HCT116 (cell line): ENCODE measurements at regions not wholly inside any gene's neighbourhood (a gene's known extent, or its start where the extent isn't known, plus 50 kb on each side); places are given as distances from the start of the nearest gene placed in this dataset.

Source experiments
- ATAC-seq: fragments of 200-7000 bp; cut with Tn5 transposase; 2 replicates; pipeline ENCODE4 v1.9.1; 2020; ENCODE audit warnings: mild to moderate bottlenecking, moderate library complexity
- BruUV-seq: library from RNA; stranded (reverse); fragments of 400-500 nt; replicated peaks from 2 replicates; lab custom pipeline; 2021; lab: Mats Ljungman, UMichigan
- CTCF ChIA-PET: fragments of 300-600 bp; sonication (Branson Sonifier 250); formaldehyde crosslinking; loops from one replicate; lab custom pipeline; 2021; ENCODE audit warnings: antibody characterized with exemption; lab: Charles Lee
- POLR2A ChIA-PET: fragments of 300-600, 350-600 bp; sonication (Branson Sonifier 250); formaldehyde crosslinking; loops from one replicate; lab custom pipeline; 2021; ENCODE audit warnings: antibody characterized with exemption; lab: Charles Lee
- RAD21 ChIA-PET, 2 experiments: fragments of 300-600 bp; sonication (Branson Sonifier 250); formaldehyde crosslinking; loops; one replicate each; lab custom pipeline; 2023; ENCODE audit warnings: low total read pairs in 2 of 2; ENCODE audit not compliant: uncharacterized antibody in 2 of 2, unreplicated experiment in 2 of 2, low non-redundant PET in 1 of 2; lab: Charles Lee
- DNase-seq: peaks from one replicate; pipeline ENCODE4 v3.0.0-alpha.2; 2010; ENCODE audit warnings: low read depth, low spot score
- H2AFZ ChIP-seq: fragments of 200-600 bp; shearing (Covaris generic), sonication (generic); 2 replicates; pipeline ENCODE4 v1.6.1; 2017; ENCODE audit warnings: low read depth, mixed run types, mixed read lengths, antibody characterized with exemption, low read length; ENCODE audit not compliant: poor library complexity, severe bottlenecking
- H3K27ac ChIP-seq: 2 replicates; pipeline ENCODE4 v1.5.1; 2012; ENCODE audit warnings: low read depth, low read length
- H3K27me3 ChIP-seq: fragments of 200-600 bp; sonication (generic); 2 replicates; pipeline ENCODE4 v1.6.1; 2016; ENCODE audit warnings: mixed run types, low read length, mixed read lengths; ENCODE audit not compliant: insufficient read depth
- H3K36me3 ChIP-seq, 2 experiments: fragments of 200-500 bp in 1 of 2; fragments of 200-600 bp in 1 of 2; sonication (Bioruptor generic) in 1 of 2; sonication (generic) in 1 of 2; 2 replicates each; pipeline versions ENCODE4 v1.5.1 to v1.6.1; 2014 to 2016; ENCODE audit warnings: low read length in 2 of 2, inconsistent platforms in 1 of 2, mixed read lengths in 1 of 2, mixed run types in 1 of 2; ENCODE audit not compliant: insufficient read depth in 2 of 2, control insufficient read depth in 1 of 2
- H3K4me1 ChIP-seq, 2 experiments: fragments of 200-600 bp in 1 of 2; sonication (generic) in 1 of 2; 2 replicates each; pipeline versions ENCODE4 v1.5.1 to v1.6.1; 2012 to 2017; ENCODE audit warnings: low read length in 2 of 2, inconsistent platforms in 1 of 2, mild to moderate bottlenecking in 1 of 2, mixed read lengths in 1 of 2, mixed run types in 1 of 2, moderate library complexity in 1 of 2; ENCODE audit not compliant: insufficient read depth in 2 of 2, control insufficient read depth in 1 of 2
- H3K4me2 ChIP-seq: fragments of 200-600 bp; sonication (generic); 2 replicates; pipeline ENCODE4 v1.6.1; 2017; ENCODE audit warnings: mixed run types, low read length, mixed read lengths
- H3K4me3 ChIP-seq, 2 experiments: fragments of 200-600 bp in 1 of 2; sonication (generic) in 1 of 2; replicated peaks in 1 of 2; 2 replicates each; pipeline ENCODE4 v1.5.1; 2011 to 2016; ENCODE audit warnings: low read length in 2 of 2, control low read depth in 1 of 2, low read depth in 1 of 2, mild to moderate bottlenecking in 1 of 2, mixed read lengths in 1 of 2, mixed run types in 1 of 2
- H3K79me2 ChIP-seq: fragments of 200-600 bp; sonication (generic); 2 replicates; pipeline ENCODE4 v1.6.1; 2017; ENCODE audit warnings: mild to moderate bottlenecking, mixed run types, low read length, moderate library complexity, mixed read lengths; ENCODE audit not compliant: insufficient read depth
- H3K9ac ChIP-seq: fragments of 200-600 bp; sonication (generic); 2 replicates; pipeline ENCODE4 v1.6.1; 2016; ENCODE audit warnings: low read length, mixed read lengths
- H3K9me2 ChIP-seq: fragments of 200-600 bp; sonication (generic), shearing (Covaris generic); 2 replicates; pipeline ENCODE4 v1.6.1; 2017; ENCODE audit warnings: mixed run types, mild to moderate bottlenecking, moderate library complexity; ENCODE audit not compliant: insufficient read depth
- H3K9me3 ChIP-seq, 2 experiments: fragments of 200-500 bp in 1 of 2; fragments of 200-600 bp in 1 of 2; sonication (Bioruptor generic) in 1 of 2; sonication (generic) in 1 of 2; 2 replicates each; pipeline ENCODE4 v1.6.1; 2014 to 2017; ENCODE audit warnings: low read length in 2 of 2, mixed read lengths in 2 of 2, inconsistent platforms in 1 of 2, low read depth in 1 of 2, mild to moderate bottlenecking in 1 of 2, mixed run types in 1 of 2, moderate library complexity in 1 of 2; ENCODE audit not compliant: control insufficient read depth in 1 of 2, insufficient read depth in 1 of 2
- H4K20me1 ChIP-seq: fragments of 200-600 bp; sonication (generic), shearing (Covaris generic); 2 replicates; pipeline ENCODE4 v1.6.1; 2017; ENCODE audit warnings: mixed run types, mild to moderate bottlenecking, moderate library complexity; ENCODE audit not compliant: insufficient read depth
- CBX3 ChIP-seq: IDR thresholded peaks from 2 replicates; pipeline ENCODE4 v1.6.1; 2012; ENCODE audit warnings: low read depth
- CEBPB ChIP-seq: IDR thresholded peaks from 2 replicates; pipeline ENCODE4 v1.6.1; 2012; ENCODE audit warnings: low read depth
- EGR1 ChIP-seq: IDR thresholded peaks from 2 replicates; pipeline ENCODE4 v1.6.1; 2012; ENCODE audit warnings: low read depth
- EZH2phosphoT487 ChIP-seq: fragments of 200-600 bp; IDR thresholded peaks from 2 replicates; pipeline ENCODE4 v1.6.1; 2018; ENCODE audit warnings: antibody characterized with exemption, borderline replicate concordance
- JUND ChIP-seq: IDR thresholded peaks from 2 replicates; pipeline ENCODE4 v1.6.1; 2012
- POLR2A ChIP-seq: IDR thresholded peaks from 2 replicates; pipeline ENCODE4 v1.7.0; 2011; ENCODE audit warnings: borderline replicate concordance; ENCODE audit not compliant: insufficient read depth, insufficient read length; ENCODE audit errors: extremely low read depth
- RAD21 ChIP-seq: IDR thresholded peaks from 2 replicates; pipeline ENCODE4 v1.6.1; 2012; ENCODE audit warnings: low read depth, mild to moderate bottlenecking
- SP1 ChIP-seq: IDR thresholded peaks from 2 replicates; pipeline ENCODE4 v1.6.1; 2012; ENCODE audit warnings: low read depth
- TCF7L2 ChIP-seq: IDR thresholded peaks from 2 replicates; pipeline ENCODE4 v1.7.0; 2011; ENCODE audit warnings: borderline replicate concordance, inconsistent platforms; ENCODE audit not compliant: insufficient read depth, insufficient read length; ENCODE audit errors: extremely low read depth
- YY1 ChIP-seq: IDR thresholded peaks from 2 replicates; pipeline ENCODE4 v1.6.1; 2011; ENCODE audit warnings: low read length, low read depth, moderate library complexity, mild to moderate bottlenecking; ENCODE audit not compliant: insufficient replicate concordance; ENCODE audit errors: extremely low read depth
- ZBTB33 ChIP-seq: IDR thresholded peaks from 2 replicates; pipeline ENCODE4 v1.6.1; 2011; ENCODE audit warnings: mild to moderate bottlenecking, low read length, moderate library complexity; ENCODE audit not compliant: insufficient replicate concordance; ENCODE audit errors: extremely low read depth
- intact Hi-C: fragments of 100-400 bp; cut with micrococcal nuclease; formaldehyde crosslinking; loops from 2 replicates; pipeline ENCODE4 v1.10.0; 2022

GRCh38 chr13:74194846-74195245, 60.6 kb upstream of the KLF12 start:
- Histone ChIP-seq H2AFZ (no peak overlapping the region), H3K36me3 (no peaks in the 10 kb centered on the region), H3K9me2 (no peaks in the 10 kb centered on the region), H3K4me1 (no peaks in the 10 kb centered on the region), H3K4me2 (no peak overlapping the region), H3K9ac (no peak overlapping the region), H4K20me1 (no peaks in the 10 kb centered on the region), H3K4me3 (no peak overlapping the region), H3K79me2 (no peaks in the 10 kb centered on the region), H3K27ac (no peak overlapping the region), H3K9me3 (no peaks in the 10 kb centered on the region), H3K27me3 (no peaks in the 10 kb centered on the region)
- ChIA-PET POLR2A (no interaction called here), RAD21 (no interaction called here), CTCF (no interaction called here)
- intact Hi-C loops, result no loop called here
- TF ChIP-seq SP1 (no peak), JUND (no peak), YY1 (no peak), EGR1 (no peak), POLR2A (no peak), EZH2phosphoT487 (no peak), CEBPB (no peak), TCF7L2 (no peak), CBX3 (no peak), RAD21 (no peak), ZBTB33 (no peak)
- DNase-seq (no peak), ATAC-seq (no peak)
- BruUV-seq, result no TSS peak
